NOMO-1 (cell line): ENCODE measurements at regions not wholly inside any gene's neighbourhood (a gene's known extent, or its start where the extent isn't known, plus 50 kb on each side); places are given as distances from the start of the nearest gene placed in this dataset.
"Not testable (repeated sequence)": the region's sequence is repeated elsewhere in the genome, so short reads cannot be mapped to it uniquely, and the experiment has no call there.

Source experiments
- DNase-seq, 2 experiments: peaks; one replicate each; lab custom pipeline; 2025; ENCODE audit not compliant: unreplicated experiment in 2 of 2; lab: John Stamatoyannopoulos, UW

GRCh38 chr14:31911160-31911559 lies 165.9 kb upstream of the ARHGAP5 start:
- DNase-seq = no peak

GRCh38 chr14:31913370-31913769 lies 163.7 kb upstream of the ARHGAP5 start:
- DNase-seq = no peak

- DNase-seq = not testable (repeated sequence)
Measured at GRCh38 chr14:31918289-31918688, 158.8 kb upstream of the ARHGAP5 start.

- DNase-seq = no peak
Measured at GRCh38 chr14:31920001-31920400, 157.1 kb upstream of the ARHGAP5 start.

GRCh38 chr14:31920989-31921650 lies 156.0 kb upstream of the ARHGAP5 start:
- no peak for DNase-seq

- no peak for DNase-seq
Measured at GRCh38 chr14:31921721-31922120, 155.4 kb upstream of the ARHGAP5 start.

GRCh38 chr14:31926123-31926522 lies 151.0 kb upstream of the ARHGAP5 start:
- peak in 1 of 2 experiments; percentile 34 for DNase-seq

GRCh38 chr14:31926652-31927347 lies 150.3 kb upstream of the ARHGAP5 start:
- DNase-seq = no peak

GRCh38 chr14:31927348-31927832 lies 149.7 kb upstream of the ARHGAP5 start:
- no peak for DNase-seq

GRCh38 chr14:31930070-31930469 lies 147.0 kb upstream of the ARHGAP5 start:
- no peak for DNase-seq

GRCh38 chr14:31930493-31931240 lies 146.4 kb upstream of the ARHGAP5 start:
- no peak for DNase-seq

- DNase-seq = no peak
Measured at GRCh38 chr14:31932675-31933074, 144.4 kb upstream of the ARHGAP5 start.

GRCh38 chr14:31933716-31934115 lies 143.4 kb upstream of the ARHGAP5 start:
- no peak for DNase-seq

- DNase-seq = no peak
Measured at GRCh38 chr14:31934767-31935266, 142.3 kb upstream of the ARHGAP5 start.

GRCh38 chr14:31935391-31935790 lies 141.7 kb upstream of the ARHGAP5 start:
- no peak for DNase-seq

- no peak for DNase-seq
Measured at GRCh38 chr14:31936115-31936514, 141.0 kb upstream of the ARHGAP5 start.

- no peak for DNase-seq
Measured at GRCh38 chr14:31937730-31938346, 139.3 kb upstream of the ARHGAP5 start.

GRCh38 chr14:31939934-31940333 lies 137.2 kb upstream of the ARHGAP5 start:
- no peak for DNase-seq

- no peak for DNase-seq
Measured at GRCh38 chr14:31941487-31941886, 135.6 kb upstream of the ARHGAP5 start.

- DNase-seq = no peak
Measured at GRCh38 chr14:31942166-31942841, 134.8 kb upstream of the ARHGAP5 start.
